Mesenchymal stem cell (in vitro differentiated cells and primary cell): ENCODE measurements at regions not wholly inside any gene's neighbourhood (a gene's known extent, or its start where the extent isn't known, plus 50 kb on each side); places are given as distances from the start of the nearest gene placed in this dataset.

Experiments used
- DNase-seq: peaks from one replicate; pipeline ENCODE4 v3.0.0-alpha.2; 2013
- H2AFZ ChIP-seq: one replicate; pipeline ENCODE4 v1.6.1; 2013; ENCODE audit warnings: low read depth, mild to moderate bottlenecking, control low read depth, inconsistent platforms, low read length, moderate library complexity
- H2AK5ac ChIP-seq: 2 replicates; pipeline ENCODE4 v1.6.1; 2013; ENCODE audit warnings: low read length, moderate library complexity, mild to moderate bottlenecking, inconsistent platforms; ENCODE audit not compliant: severe bottlenecking
- H2BK120ac ChIP-seq: one replicate; pipeline ENCODE4 v1.6.1; 2013; ENCODE audit warnings: low read depth, mild to moderate bottlenecking, inconsistent platforms, low read length, moderate library complexity
- H2BK12ac ChIP-seq, 2 experiments: one replicate each; pipeline ENCODE4 v1.6.1; 2013; ENCODE audit warnings: inconsistent platforms in 2 of 2, low read length in 2 of 2, mild to moderate bottlenecking in 2 of 2, moderate library complexity in 2 of 2, control low read depth in 1 of 2
- H2BK15ac ChIP-seq: one replicate; pipeline ENCODE4 v1.6.1; 2013; ENCODE audit warnings: mild to moderate bottlenecking, low read depth, inconsistent platforms; ENCODE audit not compliant: poor library complexity, severe bottlenecking
- H2BK5ac ChIP-seq: 2 replicates; pipeline ENCODE4 v1.6.1; 2013; ENCODE audit warnings: low read depth, mild to moderate bottlenecking, low read length, control low read depth, inconsistent platforms; ENCODE audit not compliant: poor library complexity, severe bottlenecking
- H3K14ac ChIP-seq, 2 experiments: one replicate each; pipeline ENCODE4 v1.6.1; 2013; ENCODE audit warnings: inconsistent platforms in 2 of 2, low read length in 2 of 2, control low read depth in 1 of 2, mild to moderate bottlenecking in 1 of 2, moderate library complexity in 1 of 2
- H3K18ac ChIP-seq, 2 experiments: one replicate each; pipeline ENCODE4 v1.6.1; 2013; ENCODE audit warnings: inconsistent platforms in 2 of 2, low read length in 2 of 2, control low read depth in 1 of 2, low read depth in 1 of 2, mild to moderate bottlenecking in 1 of 2
- H3K23ac ChIP-seq, 2 experiments: one replicate each; pipeline ENCODE4 v1.6.1; 2013; ENCODE audit warnings: inconsistent platforms in 2 of 2, low read length in 2 of 2, mild to moderate bottlenecking in 2 of 2, moderate library complexity in 2 of 2, control low read depth in 1 of 2
- H3K27ac ChIP-seq: 2 replicates; pipeline ENCODE4 v1.5.1; 2013; ENCODE audit warnings: mild to moderate bottlenecking, moderate library complexity, low read length, control low read depth, inconsistent platforms; ENCODE audit not compliant: poor library complexity, severe bottlenecking
- H3K27me3 ChIP-seq, 2 experiments: 2 replicates each; pipeline versions ENCODE4 v1.6.1 to v1.7.0; 2013; ENCODE audit warnings: low read length in 2 of 2, mild to moderate bottlenecking in 2 of 2, moderate library complexity in 2 of 2, control low read depth in 1 of 2, inconsistent platforms in 1 of 2; ENCODE audit not compliant: control insufficient read depth in 1 of 2, insufficient read depth in 1 of 2
- H3K36me3 ChIP-seq, 2 experiments: 2 replicates each; pipeline versions ENCODE4 v1.6.1 to v1.7.0; 2013; ENCODE audit warnings: low read length in 2 of 2, control low read depth in 1 of 2, inconsistent platforms in 1 of 2, low read depth in 1 of 2, mild to moderate bottlenecking in 1 of 2; ENCODE audit not compliant: insufficient read depth in 2 of 2, control insufficient read depth in 1 of 2
- H3K4ac ChIP-seq, 2 experiments: one replicate each; pipeline ENCODE4 v1.6.1; 2013; ENCODE audit warnings: inconsistent platforms in 2 of 2, low read length in 2 of 2, mild to moderate bottlenecking in 2 of 2, moderate library complexity in 2 of 2, control low read depth in 1 of 2, low read depth in 1 of 2
- H3K4me1 ChIP-seq: 2 replicates; pipeline ENCODE4 v1.6.1; 2013; ENCODE audit warnings: low read depth, low read length, control low read depth; ENCODE audit not compliant: control insufficient read depth, insufficient read depth
- H3K4me2 ChIP-seq: 2 replicates; pipeline ENCODE4 v1.6.1; 2013; ENCODE audit warnings: low read length, mild to moderate bottlenecking, inconsistent platforms; ENCODE audit not compliant: poor library complexity, severe bottlenecking
- H3K4me3 ChIP-seq, 2 experiments: 2 replicates each; pipeline versions ENCODE4 v1.5.1 to v1.7.0; 2013; ENCODE audit warnings: low read length in 2 of 2, mild to moderate bottlenecking in 2 of 2, control low read depth in 1 of 2, low read depth in 1 of 2; ENCODE audit not compliant: insufficient read depth in 1 of 2
- H3K79me1 ChIP-seq: replicated peaks from 2 replicates; pipeline ENCODE4 v1.6.1; 2013; ENCODE audit warnings: mild to moderate bottlenecking, control low read depth, low read length, inconsistent platforms; ENCODE audit not compliant: poor library complexity, severe bottlenecking
- H3K9ac ChIP-seq: 2 replicates; pipeline ENCODE4 v1.7.0; 2013; ENCODE audit warnings: mild to moderate bottlenecking, low read length, moderate library complexity
- H3K9me3 ChIP-seq: 2 replicates; pipeline ENCODE4 v1.7.0; 2013; ENCODE audit warnings: mild to moderate bottlenecking, low read length; ENCODE audit not compliant: control insufficient read depth
- H4K8ac ChIP-seq: one replicate; pipeline ENCODE4 v1.6.1; 2013; ENCODE audit warnings: inconsistent platforms, mild to moderate bottlenecking, low read length, moderate library complexity
- H4K91ac ChIP-seq: one replicate; pipeline ENCODE4 v1.6.1; 2013; ENCODE audit warnings: mild to moderate bottlenecking, low read length, inconsistent platforms
- WGBS: methylation state at CpG from one replicate; pipeline ENCODE4 v1.1.7; 2013; ENCODE audit warnings: mixed read lengths; 5-methylcytosine and 5-hydroxymethylcytosine counted together

DNA sequence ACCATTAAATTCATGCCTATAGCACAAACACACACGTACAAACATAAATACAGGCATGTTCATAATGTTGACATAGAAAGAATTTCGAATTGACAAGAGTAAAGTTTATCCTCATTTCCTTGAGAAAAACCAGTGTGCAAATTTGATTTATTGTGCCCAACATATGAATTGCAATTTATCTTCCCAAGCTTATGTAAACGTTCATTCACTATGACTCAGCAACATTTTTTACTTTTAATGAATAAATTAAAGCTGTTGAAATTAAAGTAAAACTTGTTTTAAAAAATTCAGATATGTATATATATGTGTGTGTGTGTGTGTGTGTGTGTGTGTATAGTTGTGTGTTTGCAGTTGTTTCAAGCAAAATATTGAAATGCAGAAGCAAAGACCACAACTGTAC lies 1067.9 kb downstream of the BRINP3 start:
- no peak overlapping the region for H2AFZ ChIP-seq
- no peak overlapping the region for H2BK5ac ChIP-seq
- H2BK15ac ChIP-seq, result no peak overlapping the region
- no peaks in the 10 kb centered on the region for H3K36me3 ChIP-seq
- no peak overlapping the region for H2BK12ac ChIP-seq
- H3K23ac ChIP-seq, result no peak overlapping the region
- H3K4me3 ChIP-seq, result no peak overlapping the region
- H3K79me1 ChIP-seq, result no peaks in the 10 kb centered on the region
- WGBS, result no CpG with 5 or more reads among the region's 3 CpGs
- no peak overlapping the region for H3K27ac ChIP-seq
- no peak overlapping the region for H2AK5ac ChIP-seq
- H3K14ac ChIP-seq, result no peak overlapping the region
- H3K4ac ChIP-seq, result no peak overlapping the region
- no peaks in the 10 kb centered on the region for H3K9me3 ChIP-seq
- no peaks in the 10 kb centered on the region for H3K27me3 ChIP-seq
- no peak overlapping the region for H4K91ac ChIP-seq
- H3K18ac ChIP-seq, result no peak overlapping the region
- H4K8ac ChIP-seq, result no peak overlapping the region
- no peaks in the 10 kb centered on the region for H3K4me1 ChIP-seq
- no peak overlapping the region for H2BK120ac ChIP-seq
- H3K4me2 ChIP-seq, result no peak overlapping the region
- H3K9ac ChIP-seq, result no peak overlapping the region
- DNase-seq, result no peak

DNA sequence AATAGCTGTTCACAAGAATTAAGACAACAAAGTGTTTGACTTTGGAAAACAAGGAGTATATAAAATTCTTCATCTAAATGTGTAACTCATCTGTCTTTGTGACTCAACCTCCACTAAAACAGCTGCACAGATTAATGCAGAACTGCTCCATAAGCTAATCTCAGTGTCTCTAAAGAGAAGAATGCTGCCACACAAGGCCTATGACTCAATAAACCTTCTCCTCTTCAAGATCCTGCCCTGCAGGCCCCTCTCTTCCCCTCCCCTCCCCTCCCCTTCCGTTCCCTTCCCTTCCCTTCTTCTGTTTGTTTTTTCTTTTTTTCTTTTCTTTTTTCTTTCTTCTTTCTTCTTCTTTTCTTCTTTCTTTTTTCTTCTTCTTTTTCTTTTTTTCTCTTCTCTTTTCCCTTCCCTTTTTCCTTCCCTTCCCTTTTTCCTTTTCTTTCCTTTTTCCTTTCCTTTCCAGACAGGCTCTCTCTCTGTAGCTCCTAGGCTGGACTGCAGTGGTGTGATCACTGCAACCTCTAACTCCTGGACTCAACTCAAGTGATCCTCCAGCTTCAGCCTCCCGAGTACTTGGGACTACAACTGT lies 1052.8 kb downstream of the BRINP3 start:
- no peak for DNase-seq
- 54% methylated on average over 1 of the region's 2 CpGs for WGBS
- H3K79me1 ChIP-seq, result no peaks in the 10 kb centered on the region
- H3K14ac ChIP-seq, result no peak overlapping the region
- H2BK120ac ChIP-seq, result no peak overlapping the region
- H3K9me3 ChIP-seq, result no peaks in the 10 kb centered on the region
- no peak overlapping the region for H3K18ac ChIP-seq
- H4K91ac ChIP-seq, result no peak overlapping the region
- H2AK5ac ChIP-seq, result no peak overlapping the region
- no peaks in the 10 kb centered on the region for H3K27me3 ChIP-seq
- H3K4me1 ChIP-seq, result no peaks in the 10 kb centered on the region
- no peak overlapping the region for H3K4ac ChIP-seq
- no peak overlapping the region for H3K4me3 ChIP-seq
- no peak overlapping the region for H2BK12ac ChIP-seq
- H3K23ac ChIP-seq, result no peak overlapping the region
- no peak overlapping the region for H2BK15ac ChIP-seq
- H4K8ac ChIP-seq, result no peak overlapping the region
- no peak overlapping the region for H2AFZ ChIP-seq
- no peak overlapping the region for H3K9ac ChIP-seq
- no peak overlapping the region for H3K4me2 ChIP-seq
- no peak overlapping the region for H2BK5ac ChIP-seq
- no peak overlapping the region for H3K27ac ChIP-seq
- H3K36me3 ChIP-seq, result no peaks in the 10 kb centered on the region

DNA sequence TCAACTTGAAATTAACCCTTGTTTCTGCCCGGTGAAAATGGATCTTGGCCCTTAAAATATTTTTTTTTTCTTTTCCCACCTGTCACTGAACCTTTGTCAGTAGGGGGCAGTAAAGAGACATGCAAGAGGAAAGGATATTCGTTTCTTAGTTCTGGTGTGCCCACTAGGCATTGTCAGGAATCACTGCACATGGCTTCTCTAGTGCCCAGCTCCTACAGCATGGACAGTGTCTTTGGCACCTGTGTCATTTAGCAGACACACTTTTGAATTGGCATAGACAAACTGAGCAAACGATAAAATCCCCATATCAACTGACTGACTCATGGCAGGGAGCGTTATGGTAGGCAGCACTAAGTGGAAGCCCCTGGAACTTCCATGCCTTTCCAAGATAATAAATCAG lies 1048.1 kb downstream of the BRINP3 start:
- WGBS, result 55% methylated on average over 3 of the region's 4 CpGs
- Histone ChIP-seq H2BK5ac (no peak overlapping the region), H2AK5ac (no peak overlapping the region), H2BK120ac (no peak overlapping the region), H3K4me1 (no peaks in the 10 kb centered on the region), H3K27me3 (no peaks in the 10 kb centered on the region), H2AFZ (no peak overlapping the region), H3K18ac (no peak overlapping the region), H2BK12ac (no peak overlapping the region), H3K4me2 (no peak overlapping the region), H3K9me3 (no peaks in the 10 kb centered on the region), H4K8ac (no peak overlapping the region), H3K4me3 (no peak overlapping the region), H3K14ac (no peak overlapping the region), H3K23ac (no peak overlapping the region), H3K9ac (no peak overlapping the region), H3K79me1 (no peaks in the 10 kb centered on the region), H3K36me3 (no peaks in the 10 kb centered on the region), H3K27ac (no peak overlapping the region), H4K91ac (no peak overlapping the region), H2BK15ac (no peak overlapping the region), H3K4ac (no peak overlapping the region)
- DNase-seq, result peak; percentile 1

DNA sequence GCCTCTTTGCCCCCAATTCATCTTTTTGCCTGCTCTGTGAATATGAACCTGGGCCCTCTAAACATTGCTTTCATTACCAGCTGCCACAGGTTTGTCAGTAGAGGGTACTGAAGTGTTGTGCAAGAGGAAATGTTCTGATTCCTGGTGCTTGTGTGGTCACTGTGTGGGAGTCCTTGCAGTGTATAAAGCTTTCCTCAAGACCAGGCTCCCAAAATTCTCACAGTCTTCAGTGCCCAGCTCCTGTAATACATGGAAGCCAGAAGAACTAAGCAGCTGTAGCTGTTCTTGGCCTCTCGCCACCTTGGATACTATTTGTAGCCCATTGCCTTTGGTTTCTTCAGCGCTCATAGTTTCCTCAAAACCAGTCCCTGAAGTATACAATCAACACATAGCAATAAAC lies 1046.2 kb downstream of the BRINP3 start:
- Histone ChIP-seq H3K9me3 (no peaks in the 10 kb centered on the region), H2AFZ (no peak overlapping the region), H3K18ac (no peak overlapping the region), H2BK120ac (no peak overlapping the region), H3K4me3 (no peak overlapping the region), H3K23ac (no peak overlapping the region), H2BK12ac (no peak overlapping the region), H3K4me2 (no peak overlapping the region), H3K79me1 (no peaks in the 10 kb centered on the region), H2BK15ac (no peak overlapping the region), H2AK5ac (no peak overlapping the region), H3K36me3 (no peaks in the 10 kb centered on the region), H4K8ac (no peak overlapping the region), H3K27ac (no peak overlapping the region), H4K91ac (no peak overlapping the region), H2BK5ac (no peak overlapping the region), H3K27me3 (no peaks in the 10 kb centered on the region), H3K4ac (no peak overlapping the region), H3K4me1 (no peaks in the 10 kb centered on the region), H3K9ac (no peak overlapping the region), H3K14ac (no peak overlapping the region)
- WGBS, result 89% methylated on average over 1 of the region's 2 CpGs
- no peak for DNase-seq
